ENCODE measurements at regions not wholly inside any gene's neighbourhood (a gene's known extent, or its start where the extent isn't known, plus 50 kb on each side); places are given as distances from the start of the nearest gene placed in this dataset.

DNA sequence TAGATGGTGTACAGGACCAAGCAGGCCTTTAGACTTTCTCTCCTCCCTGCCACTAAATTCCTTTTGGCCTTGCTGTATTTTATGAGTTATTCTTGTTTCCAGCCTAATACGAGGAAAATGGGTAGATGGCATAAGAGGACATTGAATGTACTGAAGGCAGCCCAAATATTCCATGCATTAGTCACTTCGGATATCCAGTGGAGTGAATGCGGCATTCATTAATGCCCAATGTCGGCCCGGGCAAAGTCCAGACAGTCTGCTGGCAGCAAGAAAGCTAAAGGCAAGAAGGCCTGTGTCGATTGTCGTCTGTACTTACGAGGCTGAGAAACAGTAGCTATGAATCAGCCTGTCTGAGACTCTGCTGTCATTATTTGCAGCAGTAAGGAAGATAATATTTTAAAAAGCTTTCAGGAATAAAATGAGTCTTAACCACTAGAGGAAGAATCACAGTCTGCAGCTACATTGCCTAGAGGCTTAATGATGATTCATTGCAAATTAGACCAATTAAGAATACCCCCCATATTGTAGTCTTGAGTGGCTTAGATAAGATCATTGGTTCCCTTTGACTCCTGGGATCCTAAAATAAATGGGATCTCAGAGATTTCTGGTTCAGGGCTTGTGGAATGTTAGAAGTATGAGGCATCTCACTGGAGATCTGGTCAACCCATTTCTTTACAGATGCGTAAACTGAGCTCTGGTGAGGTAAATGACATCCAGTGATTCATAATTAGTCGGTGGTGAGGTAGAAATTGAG lies 534.1 kb upstream of the JAG1 start:
- no peak for TF ChIP-seq SMARCE1 (IDR thresholded peaks at IDR 0.05; ENCODE audit: borderline replicate concordance)
- TF ChIP-seq ZNF451 (CRISPR knock-in tag; IDR thresholded peaks at IDR 0.05) = no peak
- TF ChIP-seq, protein P1, sequence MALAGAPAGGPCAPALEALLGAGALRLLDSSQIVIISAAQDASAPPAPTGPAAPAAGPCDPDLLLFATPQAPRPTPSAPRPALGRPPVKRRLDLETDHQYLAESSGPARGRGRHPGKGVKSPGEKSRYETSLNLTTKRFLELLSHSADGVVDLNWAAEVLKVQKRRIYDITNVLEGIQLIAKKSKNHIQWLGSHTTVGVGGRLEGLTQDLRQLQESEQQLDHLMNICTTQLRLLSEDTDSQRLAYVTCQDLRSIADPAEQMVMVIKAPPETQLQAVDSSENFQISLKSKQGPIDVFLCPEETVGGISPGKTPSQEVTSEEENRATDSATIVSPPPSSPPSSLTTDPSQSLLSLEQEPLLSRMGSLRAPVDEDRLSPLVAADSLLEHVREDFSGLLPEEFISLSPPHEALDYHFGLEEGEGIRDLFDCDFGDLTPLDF (CRISPR knock-in tag; IDR thresholded peaks at IDR 0.05) = no peak
- no peak for TF ChIP-seq YY1 (IDR thresholded peaks at IDR 0.05; ENCODE audit: insufficient read depth, insufficient replicate concordance, low read depth, low read length)
- TF ChIP-seq ZMYM4 (CRISPR knock-in tag; IDR thresholded peaks at IDR 0.05) = no peak
- TF ChIP-seq, protein P2, sequence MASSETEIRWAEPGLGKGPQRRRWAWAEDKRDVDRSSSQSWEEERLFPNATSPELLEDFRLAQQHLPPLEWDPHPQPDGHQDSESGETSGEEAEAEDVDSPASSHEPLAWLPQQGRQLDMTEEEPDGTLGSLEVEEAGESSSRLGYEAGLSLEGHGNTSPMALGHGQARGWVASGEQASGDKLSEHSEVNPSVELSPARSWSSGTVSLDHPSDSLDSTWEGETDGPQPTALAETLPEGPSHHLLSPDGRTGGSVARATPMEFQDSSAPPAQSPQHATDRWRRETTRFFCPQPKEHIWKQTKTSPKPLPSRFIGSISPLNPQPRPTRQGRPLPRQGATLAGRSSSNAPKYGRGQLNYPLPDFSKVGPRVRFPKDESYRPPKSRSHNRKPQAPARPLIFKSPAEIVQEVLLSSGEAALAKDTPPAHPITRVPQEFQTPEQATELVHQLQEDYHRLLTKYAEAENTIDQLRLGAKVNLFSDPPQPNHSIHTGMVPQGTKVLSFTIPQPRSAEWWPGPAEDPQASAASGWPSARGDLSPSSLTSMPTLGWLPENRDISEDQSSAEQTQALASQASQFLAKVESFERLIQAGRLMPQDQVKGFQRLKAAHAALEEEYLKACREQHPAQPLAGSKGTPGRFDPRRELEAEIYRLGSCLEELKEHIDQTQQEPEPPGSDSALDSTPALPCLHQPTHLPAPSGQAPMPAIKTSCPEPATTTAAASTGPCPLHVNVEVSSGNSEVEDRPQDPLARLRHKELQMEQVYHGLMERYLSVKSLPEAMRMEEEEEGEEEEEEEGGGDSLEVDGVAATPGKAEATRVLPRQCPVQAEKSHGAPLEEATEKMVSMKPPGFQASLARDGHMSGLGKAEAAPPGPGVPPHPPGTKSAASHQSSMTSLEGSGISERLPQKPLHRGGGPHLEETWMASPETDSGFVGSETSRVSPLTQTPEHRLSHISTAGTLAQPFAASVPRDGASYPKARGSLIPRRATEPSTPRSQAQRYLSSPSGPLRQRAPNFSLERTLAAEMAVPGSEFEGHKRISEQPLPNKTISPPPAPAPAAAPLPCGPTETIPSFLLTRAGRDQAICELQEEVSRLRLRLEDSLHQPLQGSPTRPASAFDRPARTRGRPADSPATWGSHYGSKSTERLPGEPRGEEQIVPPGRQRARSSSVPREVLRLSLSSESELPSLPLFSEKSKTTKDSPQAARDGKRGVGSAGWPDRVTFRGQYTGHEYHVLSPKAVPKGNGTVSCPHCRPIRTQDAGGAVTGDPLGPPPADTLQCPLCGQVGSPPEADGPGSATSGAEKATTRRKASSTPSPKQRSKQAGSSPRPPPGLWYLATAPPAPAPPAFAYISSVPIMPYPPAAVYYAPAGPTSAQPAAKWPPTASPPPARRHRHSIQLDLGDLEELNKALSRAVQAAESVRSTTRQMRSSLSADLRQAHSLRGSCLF (CRISPR knock-in tag; IDR thresholded peaks at IDR 0.05; ENCODE audit: borderline replicate concordance) = no peak
- TF ChIP-seq, protein P3, sequence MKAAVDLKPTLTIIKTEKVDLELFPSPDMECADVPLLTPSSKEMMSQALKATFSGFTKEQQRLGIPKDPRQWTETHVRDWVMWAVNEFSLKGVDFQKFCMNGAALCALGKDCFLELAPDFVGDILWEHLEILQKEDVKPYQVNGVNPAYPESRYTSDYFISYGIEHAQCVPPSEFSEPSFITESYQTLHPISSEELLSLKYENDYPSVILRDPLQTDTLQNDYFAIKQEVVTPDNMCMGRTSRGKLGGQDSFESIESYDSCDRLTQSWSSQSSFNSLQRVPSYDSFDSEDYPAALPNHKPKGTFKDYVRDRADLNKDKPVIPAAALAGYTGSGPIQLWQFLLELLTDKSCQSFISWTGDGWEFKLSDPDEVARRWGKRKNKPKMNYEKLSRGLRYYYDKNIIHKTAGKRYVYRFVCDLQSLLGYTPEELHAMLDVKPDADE (CRISPR knock-in tag; IDR thresholded peaks at IDR 0.05) = no peak
- no peak for TF ChIP-seq RORA (CRISPR knock-in tag; IDR thresholded peaks at IDR 0.05)
- TF ChIP-seq, protein P4, sequence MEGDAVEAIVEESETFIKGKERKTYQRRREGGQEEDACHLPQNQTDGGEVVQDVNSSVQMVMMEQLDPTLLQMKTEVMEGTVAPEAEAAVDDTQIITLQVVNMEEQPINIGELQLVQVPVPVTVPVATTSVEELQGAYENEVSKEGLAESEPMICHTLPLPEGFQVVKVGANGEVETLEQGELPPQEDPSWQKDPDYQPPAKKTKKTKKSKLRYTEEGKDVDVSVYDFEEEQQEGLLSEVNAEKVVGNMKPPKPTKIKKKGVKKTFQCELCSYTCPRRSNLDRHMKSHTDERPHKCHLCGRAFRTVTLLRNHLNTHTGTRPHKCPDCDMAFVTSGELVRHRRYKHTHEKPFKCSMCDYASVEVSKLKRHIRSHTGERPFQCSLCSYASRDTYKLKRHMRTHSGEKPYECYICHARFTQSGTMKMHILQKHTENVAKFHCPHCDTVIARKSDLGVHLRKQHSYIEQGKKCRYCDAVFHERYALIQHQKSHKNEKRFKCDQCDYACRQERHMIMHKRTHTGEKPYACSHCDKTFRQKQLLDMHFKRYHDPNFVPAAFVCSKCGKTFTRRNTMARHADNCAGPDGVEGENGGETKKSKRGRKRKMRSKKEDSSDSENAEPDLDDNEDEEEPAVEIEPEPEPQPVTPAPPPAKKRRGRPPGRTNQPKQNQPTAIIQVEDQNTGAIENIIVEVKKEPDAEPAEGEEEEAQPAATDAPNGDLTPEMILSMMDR (CRISPR knock-in tag; IDR thresholded peaks at IDR 0.05) = no peak
- no peak for TF ChIP-seq ARHGAP35 (CRISPR knock-in tag; IDR thresholded peaks at IDR 0.05; ENCODE audit: borderline replicate concordance)
- no peak for TF ChIP-seq EZH2 (conservative IDR thresholded peaks at IDR 0.05; ENCODE audit: low read depth, low read length)
